ENCODE measurements at regions not wholly inside any gene's neighbourhood (a gene's known extent, or its start where the extent isn't known, plus 50 kb on each side); places are given as distances from the start of the nearest gene placed in this dataset.

DNA sequence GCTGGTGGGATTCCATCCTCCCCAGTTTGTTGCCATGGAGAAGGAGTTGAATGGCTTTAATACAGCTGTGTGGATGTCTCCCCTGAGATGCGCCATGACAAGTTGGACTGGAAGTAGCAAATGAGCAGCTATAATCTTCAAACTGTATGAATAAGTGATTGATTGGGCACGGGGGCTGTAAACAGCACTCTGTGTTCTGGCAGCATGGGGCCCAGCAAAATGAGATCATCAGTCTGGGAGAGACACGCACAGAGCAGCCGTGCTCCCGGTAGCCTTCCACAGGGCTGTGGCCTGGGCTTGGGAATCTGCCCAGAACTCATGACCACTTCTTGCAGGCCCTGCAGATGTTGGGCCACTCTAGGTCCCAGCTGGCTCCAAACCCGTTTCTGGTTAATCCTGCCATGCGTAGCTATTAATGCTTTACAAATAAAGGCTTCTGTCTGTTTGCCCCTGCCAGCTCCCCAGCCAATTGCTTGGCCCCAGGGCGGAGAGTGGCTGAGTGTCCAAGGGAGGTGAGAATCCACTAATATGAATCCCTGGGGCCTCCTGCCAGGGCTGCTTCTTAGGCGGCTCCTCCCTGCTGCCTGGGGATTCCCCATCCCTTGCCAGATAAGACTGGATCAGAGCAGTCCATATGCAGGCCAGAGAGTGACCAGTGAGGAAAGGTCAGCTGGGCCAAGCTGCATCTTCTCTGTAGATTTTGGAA, 642.9 kb downstream of the AJAP1 start:
- DNase-seq: no peak
- no peaks in the 10 kb centered on the region for H3K9me2 ChIP-seq (replicated peaks; ENCODE audit: insufficient read depth, low read length)
- H3K27me3 ChIP-seq (ENCODE audit: low read length): no peaks in the 10 kb centered on the region
- peaks cover 19% of the 10 kb centered on the region for H3K4me1 ChIP-seq (ENCODE audit: low read length)
- H4K20me1 ChIP-seq (ENCODE audit: insufficient read depth, low read depth, low read length): no peaks in the 10 kb centered on the region
- no peaks in the 10 kb centered on the region for H3K9me3 ChIP-seq (ENCODE audit: low read length)
- H3K4me3 ChIP-seq (ENCODE audit: low read length): no peak overlapping the region
- H3K4me2 ChIP-seq (ENCODE audit: low read depth, low read length, poor library complexity, severe bottlenecking): no peak overlapping the region
- H3K9ac ChIP-seq (ENCODE audit: low read length): no peak overlapping the region
- no peak overlapping the region for H3K27ac ChIP-seq (ENCODE audit: low read length)
- no peaks in the 10 kb centered on the region for H3K36me3 ChIP-seq (ENCODE audit: insufficient read depth, low read length)
- H2AFZ ChIP-seq (ENCODE audit: low read length): no peak overlapping the region
- H3K79me2 ChIP-seq (ENCODE audit: low read length): no peaks in the 10 kb centered on the region

DNA sequence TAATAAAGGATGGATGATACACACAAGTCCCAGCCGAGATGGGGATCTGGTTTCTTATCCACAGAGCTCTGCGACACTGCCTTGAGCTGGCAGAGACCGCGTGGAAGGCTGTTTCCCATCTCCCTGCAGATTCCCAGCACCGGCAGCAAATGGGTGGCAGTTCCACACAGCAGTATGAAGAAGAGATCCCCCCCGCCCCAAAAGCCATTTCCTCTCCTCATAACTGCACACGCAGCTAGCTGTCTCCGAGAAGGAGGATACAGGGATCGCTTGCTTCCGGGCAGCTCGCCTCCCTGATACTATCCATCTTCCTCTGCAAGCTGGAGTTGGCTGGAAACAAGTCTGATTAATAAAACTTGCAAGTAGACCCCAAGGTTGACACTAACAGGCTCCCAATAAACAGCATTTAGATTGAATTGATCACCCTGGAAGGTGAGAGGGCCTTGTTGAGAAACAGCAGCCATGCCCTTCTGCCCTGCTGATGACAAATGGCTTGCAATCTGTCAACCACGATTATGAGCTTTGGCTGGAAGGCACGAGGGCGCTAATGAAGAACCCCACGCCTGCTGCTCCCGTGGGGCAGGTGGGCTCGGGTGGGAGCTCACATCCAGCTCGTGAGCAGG, 642.3 kb downstream of the AJAP1 start:
- no peak for DNase-seq
- H3K79me2 ChIP-seq (ENCODE audit: low read length): no peaks in the 10 kb centered on the region
- no peaks in the 10 kb centered on the region for H4K20me1 ChIP-seq (ENCODE audit: insufficient read depth, low read depth, low read length)
- H3K27ac ChIP-seq (ENCODE audit: low read length): no peak overlapping the region
- peaks cover 19% of the 10 kb centered on the region for H3K4me1 ChIP-seq (ENCODE audit: low read length)
- no peaks in the 10 kb centered on the region for H3K9me2 ChIP-seq (replicated peaks; ENCODE audit: insufficient read depth, low read length)
- H3K27me3 ChIP-seq (ENCODE audit: low read length): no peaks in the 10 kb centered on the region
- no peak overlapping the region for H3K4me2 ChIP-seq (ENCODE audit: low read depth, low read length, poor library complexity, severe bottlenecking)
- no peaks in the 10 kb centered on the region for H3K9me3 ChIP-seq (ENCODE audit: low read length)
- H3K36me3 ChIP-seq (ENCODE audit: insufficient read depth, low read length): no peaks in the 10 kb centered on the region
- H3K4me3 ChIP-seq (ENCODE audit: low read length): no peak overlapping the region
- H2AFZ ChIP-seq (ENCODE audit: low read length): no peak overlapping the region
- H3K9ac ChIP-seq (ENCODE audit: low read length): no peak overlapping the region

DNA sequence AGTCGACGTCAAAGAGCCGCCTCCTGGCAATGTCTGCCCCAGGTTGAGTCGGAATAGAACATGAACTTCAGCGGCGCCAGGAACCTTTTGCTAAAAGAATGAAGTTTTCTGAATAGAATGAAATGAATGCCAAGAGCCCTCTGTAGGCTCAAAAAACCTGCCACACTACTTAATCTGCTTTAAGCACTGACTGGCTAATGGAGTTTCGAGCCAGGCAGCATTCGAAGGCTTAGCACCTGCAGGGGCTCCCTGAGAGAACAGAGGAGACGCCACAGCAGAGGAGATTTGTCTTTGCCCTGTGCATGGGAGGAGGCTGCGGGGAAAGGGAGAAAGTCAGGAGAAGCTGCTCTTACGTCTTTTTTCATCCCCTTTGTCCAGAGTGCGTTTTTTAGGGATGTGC, 641.7 kb downstream of the AJAP1 start:
- Histone ChIP-seq H2AFZ (ENCODE audit: low read length) (no peak overlapping the region), H3K27ac (ENCODE audit: low read length) (no peak overlapping the region), H3K4me3 (ENCODE audit: low read length) (no peak overlapping the region), H3K9me3 (ENCODE audit: low read length) (no peaks in the 10 kb centered on the region), H3K9me2 (replicated peaks; ENCODE audit: insufficient read depth, low read length) (no peaks in the 10 kb centered on the region), H4K20me1 (ENCODE audit: insufficient read depth, low read depth, low read length) (no peaks in the 10 kb centered on the region), H3K9ac (ENCODE audit: low read length) (no peak overlapping the region), H3K4me1 (ENCODE audit: low read length) (peaks cover 19% of the 10 kb centered on the region), H3K79me2 (ENCODE audit: low read length) (no peaks in the 10 kb centered on the region), H3K4me2 (ENCODE audit: low read depth, low read length, poor library complexity, severe bottlenecking) (no peak overlapping the region), H3K36me3 (ENCODE audit: insufficient read depth, low read length) (no peaks in the 10 kb centered on the region), H3K27me3 (ENCODE audit: low read length) (no peaks in the 10 kb centered on the region)
- no peak for DNase-seq

DNA sequence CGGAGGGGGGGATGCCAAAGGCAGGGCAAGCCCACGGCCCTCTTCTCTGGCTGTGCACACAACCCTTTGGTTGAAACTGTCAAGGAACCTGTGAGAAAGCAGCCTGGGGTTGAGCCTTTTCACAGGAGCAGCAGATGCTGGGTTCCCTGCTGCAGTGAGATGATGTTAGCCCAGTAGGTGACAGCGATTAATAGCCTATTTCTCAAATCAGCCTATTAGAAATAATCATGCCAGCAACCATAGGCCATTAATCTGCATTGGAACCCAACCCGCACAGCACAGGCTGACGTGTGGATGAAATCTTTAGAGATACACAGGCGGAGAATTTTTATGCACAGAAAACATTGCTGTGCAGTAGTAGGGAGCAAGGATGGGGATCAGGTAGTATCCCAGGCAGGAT, 637.5 kb downstream of the AJAP1 start:
- DNase-seq: no peak
- H3K9me2 ChIP-seq (replicated peaks; ENCODE audit: insufficient read depth, low read length): no peaks in the 10 kb centered on the region
- H3K9me3 ChIP-seq (ENCODE audit: low read length): no peaks in the 10 kb centered on the region
- H4K20me1 ChIP-seq (ENCODE audit: insufficient read depth, low read depth, low read length): no peaks in the 10 kb centered on the region
- no peak overlapping the region for H3K27ac ChIP-seq (ENCODE audit: low read length)
- no peaks in the 10 kb centered on the region for H3K27me3 ChIP-seq (ENCODE audit: low read length)
- no peak overlapping the region for H2AFZ ChIP-seq (ENCODE audit: low read length)
- H3K4me2 ChIP-seq (ENCODE audit: low read depth, low read length, poor library complexity, severe bottlenecking): no peak overlapping the region
- H3K79me2 ChIP-seq (ENCODE audit: low read length): no peaks in the 10 kb centered on the region
- H3K4me3 ChIP-seq (ENCODE audit: low read length): no peak overlapping the region
- H3K4me1 ChIP-seq (ENCODE audit: low read length): peaks cover 19% of the 10 kb centered on the region
- H3K36me3 ChIP-seq (ENCODE audit: insufficient read depth, low read length): no peaks in the 10 kb centered on the region
- no peak overlapping the region for H3K9ac ChIP-seq (ENCODE audit: low read length)

DNA sequence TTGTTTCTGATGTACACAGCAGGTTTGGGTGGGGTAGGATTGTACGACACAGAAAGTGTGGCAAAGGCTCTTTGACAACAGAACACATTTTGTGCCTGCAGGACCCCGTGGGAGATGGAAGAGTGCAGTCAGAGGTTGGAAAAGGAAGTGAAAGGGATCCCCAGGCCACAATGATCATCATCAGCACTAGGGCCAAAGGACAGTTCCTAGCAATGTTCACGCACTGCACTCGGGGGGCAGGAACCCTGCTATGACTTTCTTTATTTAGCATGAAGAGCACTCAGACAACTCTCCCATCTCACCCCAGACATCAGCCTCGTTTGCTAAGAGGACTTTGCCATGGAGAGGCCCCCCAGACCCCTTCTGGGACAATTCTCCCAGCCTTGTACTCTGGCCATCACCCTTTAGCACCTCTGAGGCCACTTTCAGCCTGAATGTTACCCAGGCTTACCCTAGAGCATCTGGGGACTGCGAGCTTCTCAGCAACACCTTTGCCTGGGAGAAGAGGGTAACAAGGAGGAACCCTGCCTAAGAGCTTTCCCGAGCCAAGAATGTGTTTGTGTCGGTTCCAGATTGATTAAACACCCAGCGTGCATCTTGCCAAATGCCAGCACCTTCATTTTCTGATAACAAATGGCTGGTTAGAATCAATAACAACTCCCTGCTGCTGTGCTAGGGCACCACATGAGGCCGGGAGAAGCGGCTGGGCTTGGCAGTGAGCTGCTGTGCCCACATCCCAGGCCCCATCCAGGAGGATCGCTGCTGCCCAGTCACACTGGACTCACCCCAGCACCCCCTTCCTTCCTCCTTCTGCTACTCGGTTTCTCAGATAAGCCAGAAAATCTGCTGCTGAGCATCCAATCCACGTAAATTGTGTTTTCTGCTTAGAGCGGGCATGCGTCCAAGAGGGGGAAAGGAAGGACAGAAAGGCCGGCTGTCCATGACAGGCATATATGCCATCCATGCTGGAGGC, 633.1 kb downstream of the AJAP1 start:
- H3K4me3 ChIP-seq (ENCODE audit: low read length): no peak overlapping the region
- no peak overlapping the region for H3K9ac ChIP-seq (ENCODE audit: low read length)
- H4K20me1 ChIP-seq (ENCODE audit: insufficient read depth, low read depth, low read length): no peaks in the 10 kb centered on the region
- H3K36me3 ChIP-seq (ENCODE audit: insufficient read depth, low read length): no peaks in the 10 kb centered on the region
- H3K4me1 ChIP-seq (ENCODE audit: low read length): no peaks in the 10 kb centered on the region; the same call in 1 of the 2 replicates
- H3K27me3 ChIP-seq (ENCODE audit: low read length): no peaks in the 10 kb centered on the region
- H3K79me2 ChIP-seq (ENCODE audit: low read length): no peaks in the 10 kb centered on the region
- peaks cover 3% of the 10 kb centered on the region; the same call in 1 of the 2 replicates for H3K9me3 ChIP-seq (ENCODE audit: low read length)
- H3K27ac ChIP-seq (ENCODE audit: low read length): no peak overlapping the region
- H3K4me2 ChIP-seq (ENCODE audit: low read depth, low read length, poor library complexity, severe bottlenecking): no peak overlapping the region
- H3K9me2 ChIP-seq (replicated peaks; ENCODE audit: insufficient read depth, low read length): no peaks in the 10 kb centered on the region
- DNase-seq: no peak
- H2AFZ ChIP-seq (ENCODE audit: low read length): no peak overlapping the region

DNA sequence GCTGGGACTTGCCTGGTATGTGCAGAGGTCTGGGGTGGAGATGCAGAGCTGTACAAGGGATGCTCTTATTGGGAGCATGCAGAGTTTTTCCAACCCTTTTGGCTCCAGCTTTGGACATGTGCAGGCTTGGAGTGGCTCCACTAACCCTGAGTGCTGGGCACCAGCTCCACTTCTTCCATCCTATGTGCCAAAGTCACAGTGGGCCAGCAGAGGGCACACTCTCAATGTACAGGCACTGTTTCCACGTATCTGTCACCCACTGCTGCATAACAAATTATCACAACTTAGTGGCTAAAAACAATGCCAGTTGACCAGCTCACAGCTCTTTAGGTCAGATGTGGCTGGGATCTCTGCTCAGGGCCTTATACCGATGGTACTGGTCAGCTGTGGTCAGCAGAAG, 631.8 kb downstream of the AJAP1 start:
- DNase-seq: peak; percentile 72
- no peaks in the 10 kb centered on the region for H3K36me3 ChIP-seq (ENCODE audit: insufficient read depth, low read length)
- H3K4me2 ChIP-seq (ENCODE audit: low read depth, low read length, poor library complexity, severe bottlenecking): no peak overlapping the region
- H3K27me3 ChIP-seq (ENCODE audit: low read length): no peaks in the 10 kb centered on the region
- H2AFZ ChIP-seq (ENCODE audit: low read length): no peak overlapping the region
- H3K9me3 ChIP-seq (ENCODE audit: low read length): peaks cover 3% of the 10 kb centered on the region; the same call in 1 of the 2 replicates
- H3K4me1 ChIP-seq (ENCODE audit: low read length): no peaks in the 10 kb centered on the region
- H4K20me1 ChIP-seq (ENCODE audit: insufficient read depth, low read depth, low read length): no peaks in the 10 kb centered on the region
- H3K9me2 ChIP-seq (replicated peaks; ENCODE audit: insufficient read depth, low read length): no peaks in the 10 kb centered on the region
- no peak overlapping the region for H3K9ac ChIP-seq (ENCODE audit: low read length)
- H3K79me2 ChIP-seq (ENCODE audit: low read length): no peaks in the 10 kb centered on the region
- no peak overlapping the region for H3K4me3 ChIP-seq (ENCODE audit: low read length)
- H3K27ac ChIP-seq (ENCODE audit: low read length): no peak overlapping the region

DNA sequence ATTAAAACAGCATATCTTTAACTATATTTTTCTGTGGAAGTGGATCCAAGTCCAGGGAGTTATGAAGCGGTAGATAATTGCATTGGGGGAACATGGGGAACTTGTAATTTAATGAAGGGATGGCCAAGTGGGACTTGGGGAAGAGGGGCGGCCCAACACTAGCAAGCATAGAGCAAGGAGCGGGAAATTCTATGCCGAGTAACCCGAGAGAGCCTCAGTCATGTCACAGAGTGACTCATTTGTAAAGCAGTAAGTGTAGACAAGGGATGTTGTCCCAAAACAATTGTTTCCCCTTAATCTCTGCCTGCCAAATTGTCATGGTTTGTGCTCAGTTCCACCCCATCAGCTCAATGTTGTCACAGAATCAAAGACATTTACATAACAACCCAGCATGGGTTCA, 620.1 kb downstream of the AJAP1 start:
- H3K9ac ChIP-seq (ENCODE audit: low read length): no peak overlapping the region
- no peaks in the 10 kb centered on the region; the same call in 1 of the 2 replicates for H3K36me3 ChIP-seq (ENCODE audit: insufficient read depth, low read length)
- no peaks in the 10 kb centered on the region for H3K27me3 ChIP-seq (ENCODE audit: low read length)
- H3K4me2 ChIP-seq (ENCODE audit: low read depth, low read length, poor library complexity, severe bottlenecking): peak overlapping the region; percentile 29
- no peak overlapping the region for H2AFZ ChIP-seq (ENCODE audit: low read length)
- no peaks in the 10 kb centered on the region for H3K9me2 ChIP-seq (replicated peaks; ENCODE audit: insufficient read depth, low read length)
- H3K9me3 ChIP-seq (ENCODE audit: low read length): no peaks in the 10 kb centered on the region
- H3K4me3 ChIP-seq (ENCODE audit: low read length): peak overlapping the region; percentile 2; the same call in 1 of the 2 replicates
- H3K27ac ChIP-seq (ENCODE audit: low read length): no peak overlapping the region
- H3K79me2 ChIP-seq (ENCODE audit: low read length): no peaks in the 10 kb centered on the region
- DNase-seq: peak; percentile 50
- peaks cover 35% of the 10 kb centered on the region for H3K4me1 ChIP-seq (ENCODE audit: low read length)
- no peaks in the 10 kb centered on the region for H4K20me1 ChIP-seq (ENCODE audit: insufficient read depth, low read depth, low read length)

All from Karpas-422 (cell line).